Breast epithelium (tissue), 3 donors: ENCODE measurements at regions not wholly inside any gene's neighbourhood (a gene's known extent, or its start where the extent isn't known, plus 50 kb on each side); places are given as distances from the start of the nearest gene placed in this dataset.

Source experiments
- POLR2A ChIP-seq: fragments of 450-650 bp; IDR thresholded peaks from one replicate; pipeline ENCODE4 v1.6.1; 2016; ENCODE audit warnings: antibody characterized with exemption, mild to moderate bottlenecking, moderate library complexity
- TF ChIP-seq, protein P1 (sequence below), 3 donors: fragments of 450-650 bp; IDR thresholded peaks; one replicate each; pipeline ENCODE4 v1.5.1; 2016 to 2017; ENCODE audit warnings: antibody characterized with exemption in 3 of 3, mild to moderate bottlenecking in 3 of 3, moderate library complexity in 3 of 3

DNA sequence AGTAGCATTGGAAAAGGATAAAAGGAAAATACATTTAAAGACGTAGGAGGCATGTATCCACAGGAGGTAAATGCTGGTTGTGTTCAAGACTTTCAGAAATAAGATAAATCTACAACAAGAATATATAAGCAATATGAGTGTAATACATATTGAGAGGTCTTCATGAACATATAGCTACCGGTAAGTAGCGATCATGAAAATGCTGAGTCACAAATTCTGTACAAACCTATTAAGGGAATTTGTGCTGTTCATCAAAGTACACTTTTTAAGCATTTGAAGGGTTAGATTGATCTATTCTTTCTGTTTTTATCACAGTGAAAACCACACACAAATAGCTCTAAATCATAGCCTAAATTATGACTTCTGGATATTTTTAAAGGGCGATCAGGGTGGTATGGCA is 173.1 kb upstream of the NYAP2 start:
- TF ChIP-seq, protein P1, sequence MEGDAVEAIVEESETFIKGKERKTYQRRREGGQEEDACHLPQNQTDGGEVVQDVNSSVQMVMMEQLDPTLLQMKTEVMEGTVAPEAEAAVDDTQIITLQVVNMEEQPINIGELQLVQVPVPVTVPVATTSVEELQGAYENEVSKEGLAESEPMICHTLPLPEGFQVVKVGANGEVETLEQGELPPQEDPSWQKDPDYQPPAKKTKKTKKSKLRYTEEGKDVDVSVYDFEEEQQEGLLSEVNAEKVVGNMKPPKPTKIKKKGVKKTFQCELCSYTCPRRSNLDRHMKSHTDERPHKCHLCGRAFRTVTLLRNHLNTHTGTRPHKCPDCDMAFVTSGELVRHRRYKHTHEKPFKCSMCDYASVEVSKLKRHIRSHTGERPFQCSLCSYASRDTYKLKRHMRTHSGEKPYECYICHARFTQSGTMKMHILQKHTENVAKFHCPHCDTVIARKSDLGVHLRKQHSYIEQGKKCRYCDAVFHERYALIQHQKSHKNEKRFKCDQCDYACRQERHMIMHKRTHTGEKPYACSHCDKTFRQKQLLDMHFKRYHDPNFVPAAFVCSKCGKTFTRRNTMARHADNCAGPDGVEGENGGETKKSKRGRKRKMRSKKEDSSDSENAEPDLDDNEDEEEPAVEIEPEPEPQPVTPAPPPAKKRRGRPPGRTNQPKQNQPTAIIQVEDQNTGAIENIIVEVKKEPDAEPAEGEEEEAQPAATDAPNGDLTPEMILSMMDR (IDR thresholded peaks at IDR 0.05): no peak
- no peak for TF ChIP-seq POLR2A
